Mucosa of stomach (tissue), 1 donor: ENCODE measurements at regions not wholly inside any gene's neighbourhood (a gene's known extent, or its start where the extent isn't known, plus 50 kb on each side); places are given as distances from the start of the nearest gene placed in this dataset.
"Not testable (repeated sequence)": the region's sequence is repeated elsewhere in the genome, so short reads cannot be mapped to it uniquely, and the experiment has no call there.

Source experiments
- H3K27me3 ChIP-seq: one replicate; pipeline ENCODE4 v1.7.0; 2013; ENCODE audit warnings: mild to moderate bottlenecking, low read length; ENCODE audit not compliant: control insufficient read depth, insufficient read depth
- H3K36me3 ChIP-seq: one replicate; pipeline ENCODE4 v1.7.0; 2013; ENCODE audit warnings: low read length; ENCODE audit not compliant: control insufficient read depth, insufficient read depth
- H3K4me1 ChIP-seq: one replicate; pipeline ENCODE4 v1.7.0; 2013; ENCODE audit warnings: mild to moderate bottlenecking, low read length; ENCODE audit not compliant: control insufficient read depth, insufficient read depth
- H3K4me3 ChIP-seq: one replicate; pipeline ENCODE4 v1.7.0; 2013; ENCODE audit warnings: low read length
- H3K9ac ChIP-seq: one replicate; pipeline ENCODE4 v1.7.0; 2013; ENCODE audit warnings: mild to moderate bottlenecking, low read length, moderate library complexity
- H3K9me3 ChIP-seq: one replicate; pipeline ENCODE4 v1.7.0; 2013; ENCODE audit warnings: mild to moderate bottlenecking, low read length, moderate library complexity; ENCODE audit not compliant: control insufficient read depth
- donor health status: Pancreatic carcinoma.

DNA sequence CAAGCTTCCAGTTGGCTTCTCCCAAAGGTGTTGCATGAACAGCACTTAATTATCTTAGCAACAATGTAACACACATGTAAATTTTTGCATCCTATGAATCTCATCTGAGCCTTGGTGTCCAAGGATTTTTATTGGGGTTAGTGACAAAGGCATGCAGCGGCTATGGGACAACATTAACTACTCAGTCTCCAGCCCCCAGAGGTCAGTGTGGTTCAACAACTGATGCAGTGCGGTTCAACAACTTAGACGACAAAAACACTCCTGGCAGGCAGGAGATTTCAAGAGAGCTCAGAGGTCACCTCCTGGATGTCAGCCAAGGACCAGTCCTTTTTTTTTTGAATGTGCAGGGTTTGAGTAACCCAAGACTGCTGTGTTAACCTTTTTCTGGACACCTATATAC lies 77.5 kb upstream of the HMCN1 start:
- H3K9ac ChIP-seq, result no peak overlapping the region
- peaks cover 4% of the 10 kb centered on the region for H3K4me1 ChIP-seq
- no peaks in the 10 kb centered on the region for H3K36me3 ChIP-seq
- no peaks in the 10 kb centered on the region for H3K27me3 ChIP-seq
- no peak overlapping the region for H3K4me3 ChIP-seq
- H3K9me3 ChIP-seq, result no peaks in the 10 kb centered on the region

DNA sequence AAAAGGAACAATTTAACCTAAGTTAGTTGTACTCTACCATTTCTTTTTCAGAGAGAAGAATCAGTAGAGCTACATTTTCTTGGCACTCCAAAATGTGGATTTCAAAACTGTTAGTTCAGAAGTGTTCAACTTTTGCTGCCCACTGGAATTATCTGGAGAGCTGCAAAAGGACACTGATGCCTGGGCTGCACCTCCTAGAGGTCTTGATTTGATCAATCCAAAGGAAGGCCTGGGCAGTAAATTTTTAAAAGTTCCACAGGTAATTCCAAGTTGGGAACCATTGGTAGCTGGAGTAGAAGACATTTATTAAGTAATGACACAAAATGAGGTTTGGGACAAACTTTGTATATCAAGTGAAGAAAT lies 79.3 kb upstream of the HMCN1 start:
- Histone ChIP-seq H3K4me1 (peaks cover 4% of the 10 kb centered on the region), H3K4me3 (no peak overlapping the region), H3K27me3 (no peaks in the 10 kb centered on the region), H3K36me3 (no peaks in the 10 kb centered on the region), H3K9me3 (no peaks in the 10 kb centered on the region), H3K9ac (no peak overlapping the region)

DNA sequence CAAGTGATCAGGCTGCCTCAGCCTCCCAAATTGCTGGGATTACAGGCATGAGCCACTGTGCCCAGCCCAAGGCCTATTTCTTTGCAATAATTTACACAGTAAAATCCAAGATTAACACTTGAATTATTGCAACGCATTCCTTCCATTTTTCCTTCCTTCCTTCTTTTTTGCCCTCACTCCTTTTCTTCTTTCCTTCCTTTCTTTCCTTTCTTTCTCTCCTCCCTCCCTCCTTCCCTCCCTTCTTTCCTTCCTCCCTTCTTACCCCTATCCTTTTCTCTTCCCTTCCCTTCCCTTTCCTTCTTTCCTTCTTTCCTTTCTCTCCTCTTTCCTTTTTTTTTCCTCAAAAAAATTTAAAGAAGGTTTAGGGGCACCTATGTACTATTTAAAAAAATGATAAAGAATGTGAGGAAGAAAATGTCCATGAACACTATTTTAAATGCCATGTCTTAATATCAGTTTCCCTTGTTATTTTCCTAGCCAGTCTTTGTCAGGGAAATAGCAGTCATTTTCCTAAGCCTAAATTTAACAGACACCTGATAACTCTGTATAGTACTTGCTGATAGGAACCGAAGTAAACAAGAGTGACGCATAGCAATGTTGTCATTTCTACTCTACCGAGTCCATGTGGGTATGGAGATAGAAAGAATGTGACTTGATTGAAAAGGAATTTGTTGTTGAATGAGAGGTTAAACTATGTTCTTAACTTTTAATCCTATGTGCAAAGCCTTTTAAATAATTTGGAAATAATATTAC lies 79.8 kb upstream of the HMCN1 start:
- no peaks in the 10 kb centered on the region for H3K9me3 ChIP-seq

DNA sequence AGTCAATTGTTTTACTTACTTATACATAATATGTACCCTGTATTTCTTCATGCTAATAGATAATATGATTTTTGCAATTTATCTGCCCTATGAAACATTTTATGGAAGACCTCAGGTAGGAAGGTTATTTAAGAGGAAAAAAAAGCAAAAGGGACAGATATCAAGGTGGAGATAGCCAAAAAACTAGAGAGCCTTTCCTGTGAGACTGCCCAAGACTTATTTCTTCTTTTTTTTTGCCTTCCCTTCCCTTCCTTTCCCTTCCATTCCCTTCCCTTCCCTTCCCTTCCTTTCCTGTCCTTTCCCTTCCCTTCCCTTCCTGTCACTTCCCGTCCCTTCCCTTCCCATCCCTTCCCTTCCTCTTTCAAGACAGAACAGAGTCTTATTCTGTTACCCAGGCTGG lies 80.6 kb upstream of the HMCN1 start:
- H3K4me1 ChIP-seq, result peaks cover 4% of the 10 kb centered on the region
- H3K4me3 ChIP-seq, result no peak overlapping the region
- H3K36me3 ChIP-seq, result no peaks in the 10 kb centered on the region
- no peak overlapping the region for H3K9ac ChIP-seq
- no peaks in the 10 kb centered on the region for H3K9me3 ChIP-seq
- no peaks in the 10 kb centered on the region for H3K27me3 ChIP-seq

More for the DNA sequence above, 79.8 kb upstream of the HMCN1 start:
- no peak overlapping the region for H3K9ac ChIP-seq
- no peak overlapping the region for H3K4me3 ChIP-seq
- peaks cover 4% of the 10 kb centered on the region for H3K4me1 ChIP-seq
- H3K36me3 ChIP-seq, result no peaks in the 10 kb centered on the region
- H3K27me3 ChIP-seq, result no peaks in the 10 kb centered on the region

DNA sequence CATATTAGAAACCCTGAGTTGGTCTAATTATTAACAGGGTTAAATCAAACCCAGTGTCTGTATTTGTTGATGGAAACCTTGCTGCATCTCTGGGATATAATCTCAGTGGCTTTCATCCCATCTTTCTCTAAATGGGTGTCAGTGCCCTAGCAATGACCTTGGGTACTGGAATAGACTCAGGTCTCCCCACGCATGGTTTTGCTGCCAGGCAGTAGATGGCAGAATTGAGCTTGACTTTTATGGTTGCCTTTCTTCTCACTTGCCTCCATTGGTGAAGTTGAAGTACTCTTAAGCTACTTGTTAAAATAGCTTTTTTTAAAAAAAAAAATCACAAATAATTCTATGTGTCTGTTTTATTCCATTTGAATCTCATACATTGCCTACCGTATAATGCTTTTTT lies 81.8 kb upstream of the HMCN1 start:
- Histone ChIP-seq H3K36me3 (no peaks in the 10 kb centered on the region), H3K4me1 (peaks cover 4% of the 10 kb centered on the region), H3K4me3 (no peak overlapping the region), H3K27me3 (no peaks in the 10 kb centered on the region), H3K9me3 (no peaks in the 10 kb centered on the region), H3K9ac (no peak overlapping the region)

DNA sequence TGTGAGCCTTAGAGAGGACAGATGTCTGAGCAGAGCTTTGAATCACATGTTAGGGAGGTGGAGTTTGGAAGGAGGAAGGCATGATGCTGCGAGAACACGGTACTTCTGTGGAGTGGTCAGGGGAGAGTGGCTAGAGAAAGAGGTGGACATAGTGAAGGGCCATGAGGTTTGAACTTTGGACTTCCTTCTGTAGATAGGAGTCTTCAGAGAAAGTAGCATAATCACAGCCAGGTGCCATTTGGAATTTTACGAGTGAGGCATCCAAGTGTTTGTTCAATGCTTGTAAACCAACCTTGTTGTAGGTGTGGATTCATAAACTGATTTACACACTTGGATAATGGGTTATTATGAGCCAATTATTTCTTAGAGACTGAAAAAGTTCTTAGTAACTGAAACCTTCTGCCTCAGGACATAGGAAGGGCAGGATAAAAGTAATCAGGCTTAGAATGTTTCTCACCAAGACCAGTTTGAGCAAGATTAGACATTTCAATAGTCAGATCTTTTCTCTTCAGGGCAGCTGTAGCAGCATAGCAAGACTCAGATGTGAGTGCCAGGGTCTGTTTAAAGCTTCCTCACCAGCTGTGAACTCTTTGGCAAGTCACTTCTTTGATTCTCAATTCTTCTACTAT lies 83.5 kb upstream of the HMCN1 start:
- Histone ChIP-seq H3K4me1 (peaks cover 16% of the 10 kb centered on the region), H3K36me3 (no peaks in the 10 kb centered on the region), H3K4me3 (no peak overlapping the region), H3K9ac (no peak overlapping the region), H3K27me3 (no peaks in the 10 kb centered on the region), H3K9me3 (no peaks in the 10 kb centered on the region)

DNA sequence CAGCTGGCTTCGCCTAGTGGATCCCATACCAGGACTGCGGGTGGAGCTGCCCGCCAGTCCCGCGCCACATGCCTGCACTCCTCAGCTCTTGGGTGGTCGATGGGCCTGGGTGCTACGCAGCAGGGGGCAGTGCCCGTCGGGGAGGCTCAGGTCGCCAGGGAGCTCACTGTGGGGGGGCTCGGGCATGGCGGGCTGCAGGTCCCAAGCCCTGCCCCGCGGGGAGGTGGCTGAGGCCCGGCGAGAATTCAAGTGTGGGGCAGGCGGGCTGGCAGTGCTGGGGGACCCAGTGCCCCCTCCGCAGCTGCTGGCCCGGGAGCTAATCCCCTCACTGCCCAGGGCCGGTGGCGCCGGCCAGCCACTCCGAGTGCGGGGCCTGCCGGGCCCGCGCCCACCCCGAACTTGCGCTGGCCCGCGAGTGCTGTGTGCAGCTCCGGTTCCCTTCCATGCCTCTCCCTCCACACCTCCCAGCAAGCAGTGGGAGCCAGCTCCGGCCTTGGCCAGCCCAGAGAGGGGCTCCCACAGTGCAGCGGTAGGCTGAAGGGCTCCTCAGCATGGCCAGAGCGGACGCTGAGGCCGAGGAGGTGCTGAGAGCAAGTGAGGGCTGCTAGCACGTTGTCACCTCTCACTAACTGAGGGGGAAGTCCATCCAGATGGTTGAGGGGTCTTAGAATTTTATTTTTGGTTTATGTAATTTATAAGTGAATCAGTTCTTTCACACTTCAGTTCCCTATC lies 85.2 kb upstream of the HMCN1 start:
- Histone ChIP-seq H3K36me3 (no peaks in the 10 kb centered on the region), H3K27me3 (no peaks in the 10 kb centered on the region), H3K4me1 (peaks cover 18% of the 10 kb centered on the region), H3K9me3 (no peaks in the 10 kb centered on the region), H3K4me3 (no peak overlapping the region), H3K9ac (no peak overlapping the region)

DNA sequence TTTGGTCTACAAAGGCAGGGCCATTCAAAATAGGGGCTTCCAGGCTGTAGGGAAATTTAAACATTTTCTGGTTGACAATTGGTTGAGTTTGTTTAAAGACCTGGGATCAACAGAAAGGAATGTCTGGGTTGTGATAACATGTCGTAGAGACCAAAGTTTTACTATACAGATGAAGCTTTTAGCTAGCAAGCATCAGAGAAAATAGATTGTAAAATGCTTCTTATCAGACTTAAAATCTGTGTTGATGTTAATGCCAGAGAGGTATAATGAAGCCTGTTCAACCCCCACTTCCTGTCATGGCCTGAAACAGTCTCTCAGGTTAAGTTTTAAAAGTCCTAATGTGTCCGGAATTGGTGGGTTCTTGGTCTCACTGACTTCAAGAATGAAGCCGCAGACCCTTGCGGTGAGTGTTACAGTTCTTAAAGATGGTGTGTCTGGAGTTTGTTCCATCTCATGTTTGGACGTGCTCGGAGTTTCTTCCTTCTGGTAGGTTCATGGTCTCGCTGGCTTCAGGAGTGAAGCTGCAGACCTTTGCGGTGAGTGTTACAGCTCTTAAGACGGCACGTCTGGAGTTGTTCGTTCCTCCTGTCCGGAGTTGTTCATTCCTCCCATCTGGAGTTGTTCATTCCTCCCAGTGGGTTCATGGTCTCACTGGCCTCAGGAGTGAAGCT lies 86.5 kb upstream of the HMCN1 start:
- not testable (repeated sequence) for H3K27me3 ChIP-seq, H3K9me3 ChIP-seq, H3K4me3 ChIP-seq, H3K36me3 ChIP-seq, H3K9ac ChIP-seq
- H3K4me1 ChIP-seq, result peaks cover 14% of the 10 kb centered on the region

DNA sequence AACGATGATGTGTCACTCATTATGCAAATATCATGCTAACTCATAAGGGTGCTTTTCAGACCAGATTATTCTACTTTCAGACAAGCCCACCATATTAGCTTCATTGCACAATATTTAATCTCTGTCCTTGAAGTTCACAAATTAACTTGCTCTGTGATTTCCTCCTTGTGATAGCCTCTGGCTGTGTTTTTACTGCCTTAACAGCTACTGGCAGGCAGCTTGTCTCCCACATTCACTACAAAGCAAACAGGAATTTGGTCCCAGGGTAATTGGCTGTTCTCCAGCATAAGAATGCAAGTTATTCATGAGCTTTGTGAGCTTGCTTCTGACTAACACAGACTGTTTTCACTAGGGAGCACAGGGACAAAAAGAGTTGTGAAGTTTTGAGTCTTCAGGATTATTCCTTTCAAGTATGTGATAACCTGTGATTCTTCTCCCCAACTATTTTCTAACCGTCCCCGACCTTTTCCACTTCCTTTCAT lies 87.9 kb upstream of the HMCN1 start:
- Histone ChIP-seq H3K4me3 (no peak overlapping the region), H3K9ac (no peak overlapping the region), H3K9me3 (no peaks in the 10 kb centered on the region)

DNA sequence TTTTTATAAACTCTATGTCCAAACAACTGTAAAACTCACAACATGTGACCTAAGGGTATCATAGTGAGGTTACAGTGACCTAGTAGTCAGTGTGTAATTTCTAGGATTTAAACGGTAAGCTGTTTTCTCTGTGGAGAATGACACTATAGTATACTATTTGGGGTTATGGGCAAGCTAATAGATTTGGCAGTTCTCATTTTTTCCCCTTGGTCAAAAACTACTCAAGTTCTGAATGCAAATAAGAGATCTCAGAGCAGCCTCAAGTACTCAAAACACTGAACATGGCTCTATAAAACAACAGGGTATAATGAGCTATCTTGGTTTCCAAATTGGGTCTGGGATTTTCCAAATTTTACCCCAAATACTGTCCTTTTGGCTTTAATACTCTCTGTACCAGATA lies 88.5 kb upstream of the HMCN1 start:
- H3K9me3 ChIP-seq, result no peaks in the 10 kb centered on the region
- H3K36me3 ChIP-seq, result no peaks in the 10 kb centered on the region
- H3K9ac ChIP-seq, result no peak overlapping the region
- no peaks in the 10 kb centered on the region for H3K27me3 ChIP-seq
- peaks cover 14% of the 10 kb centered on the region for H3K4me1 ChIP-seq
- no peak overlapping the region for H3K4me3 ChIP-seq

More for the DNA sequence above, 87.9 kb upstream of the HMCN1 start:
- Histone ChIP-seq H3K27me3 (no peaks in the 10 kb centered on the region), H3K36me3 (no peaks in the 10 kb centered on the region), H3K4me1 (peaks cover 14% of the 10 kb centered on the region)

DNA sequence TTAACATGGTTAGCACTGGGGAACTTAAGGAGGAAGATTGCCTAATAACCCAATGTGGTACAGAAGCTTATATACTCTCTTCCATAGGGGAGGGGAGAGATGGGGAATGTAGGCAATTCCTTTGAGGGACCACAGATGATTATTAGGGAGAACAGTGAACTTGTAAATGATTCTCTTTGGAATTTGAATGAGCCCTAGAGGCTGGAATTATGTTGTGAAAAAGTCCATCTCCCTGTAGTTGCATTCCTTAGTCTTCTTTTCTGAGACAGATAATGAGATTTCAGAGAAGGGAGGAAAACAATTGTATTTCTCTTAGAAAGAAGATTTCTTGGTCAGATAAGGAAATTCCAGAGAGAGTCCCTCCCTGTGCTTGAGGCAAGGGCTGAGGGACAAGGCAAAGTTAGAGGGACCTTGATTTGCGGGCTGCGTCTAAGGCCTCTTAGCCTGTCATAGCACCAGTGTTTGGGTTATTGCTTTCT lies 89.0 kb upstream of the HMCN1 start:
- no peaks in the 10 kb centered on the region for H3K36me3 ChIP-seq
- no peaks in the 10 kb centered on the region for H3K9me3 ChIP-seq
- no peak overlapping the region for H3K4me3 ChIP-seq
- H3K4me1 ChIP-seq, result peaks cover 14% of the 10 kb centered on the region
- no peak overlapping the region for H3K9ac ChIP-seq
- no peaks in the 10 kb centered on the region for H3K27me3 ChIP-seq

DNA sequence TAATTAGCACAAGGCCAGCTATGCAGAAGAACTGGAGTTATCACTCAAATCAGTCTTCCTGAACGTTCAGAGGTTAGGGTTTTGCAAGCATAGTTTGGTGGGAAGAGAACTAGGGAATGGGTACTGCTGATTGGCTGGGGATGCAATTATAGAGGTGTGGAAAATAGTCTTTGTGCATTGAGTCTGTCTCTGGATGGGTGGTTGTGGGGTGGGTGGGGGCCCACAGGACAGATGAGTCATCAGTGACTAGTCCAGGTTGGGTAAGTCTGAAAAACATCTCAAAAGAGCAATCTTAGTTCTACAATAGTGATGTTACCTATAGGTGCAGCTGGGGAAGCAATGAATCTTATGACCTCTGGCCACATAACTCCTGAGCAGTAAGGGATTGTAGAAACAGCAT lies 89.7 kb upstream of the HMCN1 start:
- H3K9ac ChIP-seq, result no peak overlapping the region
- no peaks in the 10 kb centered on the region for H3K27me3 ChIP-seq
- peaks cover 14% of the 10 kb centered on the region for H3K4me1 ChIP-seq
- no peaks in the 10 kb centered on the region for H3K36me3 ChIP-seq
- H3K4me3 ChIP-seq, result no peak overlapping the region
- no peaks in the 10 kb centered on the region for H3K9me3 ChIP-seq
